NCI-H526 (cell line): ENCODE measurements at regions not wholly inside any gene's neighbourhood (a gene's known extent, or its start where the extent isn't known, plus 50 kb on each side); places are given as distances from the start of the nearest gene placed in this dataset.
"Not testable (repeated sequence)": the region's sequence is repeated elsewhere in the genome, so short reads cannot be mapped to it uniquely, and the experiment has no call there.

Source experiments
- DNase-seq, 2 experiments: peaks; one replicate each; lab custom pipeline; 2025; lab: John Stamatoyannopoulos, UW

GRCh38 chr3:4897765-4898453 lies 81.3 kb upstream of the BHLHE40 start:
- DNase-seq = no peak

GRCh38 chr3:4898454-4899313 lies 80.6 kb upstream of the BHLHE40 start:
- no peak for DNase-seq

- DNase-seq = no peak
Measured at GRCh38 chr3:4899710-4900109, 79.5 kb upstream of the BHLHE40 start.

GRCh38 chr3:4900298-4900697 lies 78.9 kb upstream of the BHLHE40 start:
- DNase-seq = no peak

- DNase-seq = peak in 1 of 2 experiments; percentile 7
Measured at GRCh38 chr3:4904811-4905695, 74.2 kb upstream of the BHLHE40 start.

GRCh38 chr3:4906107-4906621 lies 73.1 kb upstream of the BHLHE40 start:
- DNase-seq = peak in 1 of 2 experiments; percentile 35

GRCh38 chr3:4907050-4907449 lies 72.2 kb upstream of the BHLHE40 start:
- no peak for DNase-seq

- DNase-seq = no peak
Measured at GRCh38 chr3:4907643-4908432, 71.4 kb upstream of the BHLHE40 start.

GRCh38 chr3:4908433-4909156 lies 70.6 kb upstream of the BHLHE40 start:
- DNase-seq = no peak

GRCh38 chr3:4914464-4914863 lies 64.8 kb upstream of the BHLHE40 start:
- DNase-seq = no peak

- DNase-seq = not testable (repeated sequence)
Measured at GRCh38 chr3:4921589-4921988, 57.6 kb upstream of the BHLHE40 start.

- no peak for DNase-seq
Measured at GRCh38 chr3:4926892-4927291, 52.3 kb upstream of the BHLHE40 start.

- DNase-seq = no peak
Measured at GRCh38 chr3:4928277-4928789, 50.9 kb upstream of the BHLHE40 start.
